ENCODE measurements at regions not wholly inside any gene's neighbourhood (a gene's known extent, or its start where the extent isn't known, plus 50 kb on each side); places are given as distances from the start of the nearest gene placed in this dataset.
"Not testable (repeated sequence)": the region's sequence is repeated elsewhere in the genome, so short reads cannot be mapped to it uniquely, and the experiment has no call there.

DNA sequence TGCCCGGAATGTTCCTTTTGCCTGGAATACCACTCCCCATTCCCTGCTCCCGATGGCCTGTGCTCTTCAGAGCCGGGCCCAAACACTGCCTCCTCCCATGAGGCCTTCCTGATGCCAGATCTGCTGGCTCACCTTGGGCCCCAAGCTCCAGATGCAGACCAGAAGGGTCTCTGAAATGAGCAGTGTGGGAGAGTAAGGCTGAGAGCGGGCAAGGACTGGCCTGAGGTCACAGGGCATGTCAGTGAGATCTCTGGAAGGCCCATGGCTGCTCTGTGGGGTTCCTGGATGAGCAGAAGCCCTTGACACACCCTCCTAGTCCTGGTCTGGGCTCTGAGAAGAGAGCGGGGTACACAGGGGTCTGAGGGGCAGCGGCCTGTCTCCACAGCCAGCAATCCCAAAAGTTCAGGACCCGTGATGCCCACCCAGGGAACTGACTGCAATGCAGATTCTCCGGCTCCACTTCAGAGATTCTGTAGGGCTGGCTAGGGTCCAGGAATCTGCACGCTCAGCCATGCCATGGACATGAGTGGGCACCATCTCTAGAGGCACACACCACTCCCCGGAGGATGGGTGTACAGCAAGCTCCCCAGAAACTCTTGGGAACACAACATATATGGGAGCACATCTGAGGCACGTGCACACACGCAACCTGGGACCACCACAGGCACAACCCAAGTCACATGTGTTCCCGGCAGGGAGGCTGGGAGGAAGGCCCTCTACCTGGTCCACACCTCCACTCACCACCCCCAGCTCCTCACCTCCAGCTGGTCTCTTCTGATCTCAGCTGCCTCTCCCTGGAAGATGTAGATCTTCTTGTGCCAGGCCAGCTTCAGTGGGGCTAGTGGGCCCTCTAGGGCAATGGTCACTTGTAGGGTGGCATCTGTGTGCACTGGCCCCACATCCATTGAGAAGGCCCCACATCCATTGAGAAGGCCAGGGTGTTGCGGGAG is 166.6 kb downstream of the GOLGA6L4 start:
- TF ChIP-seq POLR2A (IDR thresholded peaks at IDR 0.05) = not testable (repeated sequence)
- TF ChIP-seq, protein P1, sequence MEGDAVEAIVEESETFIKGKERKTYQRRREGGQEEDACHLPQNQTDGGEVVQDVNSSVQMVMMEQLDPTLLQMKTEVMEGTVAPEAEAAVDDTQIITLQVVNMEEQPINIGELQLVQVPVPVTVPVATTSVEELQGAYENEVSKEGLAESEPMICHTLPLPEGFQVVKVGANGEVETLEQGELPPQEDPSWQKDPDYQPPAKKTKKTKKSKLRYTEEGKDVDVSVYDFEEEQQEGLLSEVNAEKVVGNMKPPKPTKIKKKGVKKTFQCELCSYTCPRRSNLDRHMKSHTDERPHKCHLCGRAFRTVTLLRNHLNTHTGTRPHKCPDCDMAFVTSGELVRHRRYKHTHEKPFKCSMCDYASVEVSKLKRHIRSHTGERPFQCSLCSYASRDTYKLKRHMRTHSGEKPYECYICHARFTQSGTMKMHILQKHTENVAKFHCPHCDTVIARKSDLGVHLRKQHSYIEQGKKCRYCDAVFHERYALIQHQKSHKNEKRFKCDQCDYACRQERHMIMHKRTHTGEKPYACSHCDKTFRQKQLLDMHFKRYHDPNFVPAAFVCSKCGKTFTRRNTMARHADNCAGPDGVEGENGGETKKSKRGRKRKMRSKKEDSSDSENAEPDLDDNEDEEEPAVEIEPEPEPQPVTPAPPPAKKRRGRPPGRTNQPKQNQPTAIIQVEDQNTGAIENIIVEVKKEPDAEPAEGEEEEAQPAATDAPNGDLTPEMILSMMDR (IDR thresholded peaks at IDR 0.05) = not testable (repeated sequence)

All from body of pancreas (tissue), 4 donors.